Sigmoid colon (tissue), 4 donors: ENCODE measurements at regions not wholly inside any gene's neighbourhood (a gene's known extent, or its start where the extent isn't known, plus 50 kb on each side); places are given as distances from the start of the nearest gene placed in this dataset.

Source experiments
- EP300 ChIP-seq, 4 donors: sonication (generic); formaldehyde crosslinking; IDR thresholded peaks; one replicate each; pipeline ENCODE4 v1.6.1; 2017; ENCODE audit warnings: antibody characterized with exemption in 4 of 4
- TF ChIP-seq, protein P1 (sequence below), 4 experiments: fragments of 450-650 bp in 3 of 4; fragments of 200-600 bp in 1 of 4; IDR thresholded peaks; one replicate each; pipeline ENCODE4 v1.5.1; 2016 to 2019; ENCODE audit warnings: antibody characterized with exemption in 4 of 4, mild to moderate bottlenecking in 3 of 4, moderate library complexity in 2 of 4

DNA sequence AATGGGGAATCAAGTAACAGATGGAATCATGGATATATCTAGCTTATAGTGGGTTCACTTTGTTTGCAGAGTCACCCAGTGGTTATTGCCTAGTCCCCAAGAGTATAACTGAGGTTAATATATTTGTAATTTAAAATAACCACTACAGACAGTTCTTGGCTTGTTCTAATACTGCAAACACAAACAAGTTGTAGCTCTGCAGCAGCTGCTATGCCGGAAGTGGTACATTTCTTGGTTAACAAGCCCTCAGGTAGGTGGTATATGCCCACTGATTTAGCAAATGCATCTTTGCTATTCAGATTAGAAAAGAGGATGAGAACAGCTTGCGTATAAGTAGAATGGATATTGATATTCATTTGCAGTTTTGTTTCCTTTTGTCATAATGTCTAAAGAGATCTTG, 984.2 kb downstream of the SQOR start:
- TF ChIP-seq, protein P1, sequence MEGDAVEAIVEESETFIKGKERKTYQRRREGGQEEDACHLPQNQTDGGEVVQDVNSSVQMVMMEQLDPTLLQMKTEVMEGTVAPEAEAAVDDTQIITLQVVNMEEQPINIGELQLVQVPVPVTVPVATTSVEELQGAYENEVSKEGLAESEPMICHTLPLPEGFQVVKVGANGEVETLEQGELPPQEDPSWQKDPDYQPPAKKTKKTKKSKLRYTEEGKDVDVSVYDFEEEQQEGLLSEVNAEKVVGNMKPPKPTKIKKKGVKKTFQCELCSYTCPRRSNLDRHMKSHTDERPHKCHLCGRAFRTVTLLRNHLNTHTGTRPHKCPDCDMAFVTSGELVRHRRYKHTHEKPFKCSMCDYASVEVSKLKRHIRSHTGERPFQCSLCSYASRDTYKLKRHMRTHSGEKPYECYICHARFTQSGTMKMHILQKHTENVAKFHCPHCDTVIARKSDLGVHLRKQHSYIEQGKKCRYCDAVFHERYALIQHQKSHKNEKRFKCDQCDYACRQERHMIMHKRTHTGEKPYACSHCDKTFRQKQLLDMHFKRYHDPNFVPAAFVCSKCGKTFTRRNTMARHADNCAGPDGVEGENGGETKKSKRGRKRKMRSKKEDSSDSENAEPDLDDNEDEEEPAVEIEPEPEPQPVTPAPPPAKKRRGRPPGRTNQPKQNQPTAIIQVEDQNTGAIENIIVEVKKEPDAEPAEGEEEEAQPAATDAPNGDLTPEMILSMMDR (IDR thresholded peaks at IDR 0.05) = no peak
- TF ChIP-seq EP300 (IDR thresholded peaks at IDR 0.05) = no peak
